GM12875 (cell line): ENCODE measurements at regions not wholly inside any gene's neighbourhood (a gene's known extent, or its start where the extent isn't known, plus 50 kb on each side); places are given as distances from the start of the nearest gene placed in this dataset.

Source experiments
- H3K4me3 ChIP-seq: one replicate; pipeline ENCODE4 v1.5.1; 2011; ENCODE audit warnings: low read depth, low read length, control low read depth
- CTCF ChIP-seq: IDR thresholded peaks from 2 replicates; pipeline ENCODE4 v1.5.1; 2011; ENCODE audit warnings: low read depth, mild to moderate bottlenecking, control low read depth, inconsistent platforms, low read length, moderate library complexity, borderline replicate concordance; ENCODE audit not compliant: insufficient read depth

- no peak overlapping the region for H3K4me3 ChIP-seq
- no peak for TF ChIP-seq CTCF
Observed at GRCh38 chr13:95499811-95500712, 52.5 kb upstream of the CLDN10 start.

GRCh38 chr13:95502216-95502615 lies 50.3 kb upstream of the CLDN10 start:
- TF ChIP-seq CTCF, result no peak

More at GRCh38 chr13:95502216-95502615, 50.3 kb upstream of the CLDN10 start:
- no peak overlapping the region for H3K4me3 ChIP-seq
